ENCODE measurements at regions not wholly inside any gene's neighbourhood (a gene's known extent, or its start where the extent isn't known, plus 50 kb on each side); places are given as distances from the start of the nearest gene placed in this dataset.

GRCh38 chr15:93861956-93862741 is 369.2 kb upstream of the MCTP2 start:
- no peak for DNase-seq

- no peak for DNase-seq
Observed at GRCh38 chr15:93861413-93861812, 369.9 kb upstream of the MCTP2 start.

GRCh38 chr15:93860701-93861100 is 370.7 kb upstream of the MCTP2 start:
- no peak for DNase-seq

GRCh38 chr15:93859176-93859575 is 372.2 kb upstream of the MCTP2 start:
- no peak for DNase-seq

GRCh38 chr15:93855181-93855826 is 376.1 kb upstream of the MCTP2 start:
- DNase-seq = no peak

- DNase-seq = no peak
Observed at GRCh38 chr15:93854088-93854487, 377.3 kb upstream of the MCTP2 start.

- no peak for DNase-seq
Observed at GRCh38 chr15:93852761-93853160, 378.6 kb upstream of the MCTP2 start.

GRCh38 chr15:93848490-93848889 is 382.9 kb upstream of the MCTP2 start:
- no peak for DNase-seq

- no peak for DNase-seq
Observed at GRCh38 chr15:93848076-93848475, 383.3 kb upstream of the MCTP2 start.

GRCh38 chr15:93846148-93846547 is 385.2 kb upstream of the MCTP2 start:
- no peak for DNase-seq

GRCh38 chr15:93837450-93837849 is 393.9 kb upstream of the MCTP2 start:
- no peak for DNase-seq

- DNase-seq = no peak
Observed at GRCh38 chr15:93835344-93835743, 396.0 kb upstream of the MCTP2 start.

GRCh38 chr15:93831641-93832040 is 399.7 kb upstream of the MCTP2 start:
- DNase-seq = no peak

- no peak for DNase-seq
Observed at GRCh38 chr15:93830221-93831080, 400.9 kb upstream of the MCTP2 start.

GRCh38 chr15:93829115-93829870 is 402.1 kb upstream of the MCTP2 start:
- DNase-seq = no peak

GRCh38 chr15:93826790-93827189 is 404.6 kb upstream of the MCTP2 start:
- no peak for DNase-seq

- DNase-seq = no peak
Observed at GRCh38 chr15:93826293-93826692, 405.1 kb upstream of the MCTP2 start.

- DNase-seq = no peak
Observed at GRCh38 chr15:93825682-93826081, 405.7 kb upstream of the MCTP2 start.

GRCh38 chr15:93823971-93824913 is 407.1 kb upstream of the MCTP2 start:
- DNase-seq = no peak

- no peak for DNase-seq
Observed at GRCh38 chr15:93820566-93820965, 410.8 kb upstream of the MCTP2 start.

GRCh38 chr15:93819826-93820225 is 411.5 kb upstream of the MCTP2 start:
- DNase-seq = no peak

- DNase-seq = no peak
Observed at GRCh38 chr15:93816815-93817214, 414.5 kb upstream of the MCTP2 start.
